ENCODE measurements at regions not wholly inside any gene's neighbourhood (a gene's known extent, or its start where the extent isn't known, plus 50 kb on each side); places are given as distances from the start of the nearest gene placed in this dataset.

- no peak for TF ChIP-seq CTCF (conservative IDR thresholded peaks at IDR 0.05; ENCODE audit: low read depth, low read length)
- TF ChIP-seq EZH2 (IDR thresholded peaks at IDR 0.05; ENCODE audit: borderline replicate concordance, low read depth, low read length, poor library complexity, severe bottlenecking) = no peak
Measured at GRCh38 chr7:152512706-152513105, 76.9 kb upstream of the KMT2C start.
